ENCODE measurements at regions not wholly inside any gene's neighbourhood (a gene's known extent, or its start where the extent isn't known, plus 50 kb on each side); places are given as distances from the start of the nearest gene placed in this dataset.

GRCh38 chrX:74132280-74132679 is 171.7 kb upstream of the ZCCHC13 start:
- intact Hi-C loops (cut with micrococcal nuclease), result loop anchor here (10.0 kb wide), 1 partner anchor 213 kb away; no protein-coding TSS in a partner anchor
- no peak overlapping the region for H3K9ac ChIP-seq (ENCODE audit: low read length)
- Mint-ChIP-seq H3K27ac (no peak overlapping the region), H3K4me1 (no peaks in the 10 kb centered on the region), H3K9me3 (ENCODE audit: insufficient read depth) (no peaks in the 10 kb centered on the region), H3K4me3 (no peak overlapping the region), H3K27me3 (no peaks in the 10 kb centered on the region)
- H3K4me1 ChIP-seq (ENCODE audit: control insufficient read depth in 2 of 2, insufficient read depth in 2 of 2, low read length in 2 of 2), result no peaks in the 10 kb centered on the region
- DNase-seq, result no peak
- H3K9me3 ChIP-seq (ENCODE audit: control extremely low read depth in 1 of 3, control insufficient read depth in 2 of 3, insufficient read depth in 1 of 3, low read length in 2 of 3), result no peaks in the 10 kb centered on the region
- POLR2A ChIA-PET, result no interaction called here
- no peaks in the 10 kb centered on the region for H4K20me1 ChIP-seq (ENCODE audit: control insufficient read depth, insufficient read depth, low read length, poor library complexity, severe bottlenecking)
- CTCF ChIA-PET, result interaction anchor here (0.7 to 2.9 kb wide), 2 partner anchors 277 to 931 kb away, joined by 3 to 18 read pairs; no protein-coding TSS in a partner anchor
- no peak overlapping the region for H3K4me2 ChIP-seq (replicated peaks; ENCODE audit: low read depth, low read length, poor library complexity, severe bottlenecking)
- 50% methylated on average over 2 of the region's 4 CpGs for WGBS (ENCODE audit: insufficient coverage)
- ATAC-seq (ENCODE audit: low read depth), result no peak
- TF ChIP-seq CTCF (IDR thresholded peaks at IDR 0.05), result no peak
- TF ChIP-seq EZH2 (IDR thresholded peaks at IDR 0.05; ENCODE audit: borderline replicate concordance, insufficient read depth, low read depth, low read length, poor library complexity, severe bottlenecking), result no peak
- H2AFZ ChIP-seq (ENCODE audit: insufficient read depth, low read depth, low read length, poor library complexity, severe bottlenecking), result no peak overlapping the region
- no peak overlapping the region for H3K4me3 ChIP-seq (ENCODE audit: control extremely low read depth in 1 of 5, extremely low read depth in 1 of 5, insufficient read depth in 1 of 5, low read depth in 2 of 5, low read length in 4 of 5)
- H3K36me3 ChIP-seq (replicated peaks in 1 of 2; ENCODE audit: control extremely low read depth in 1 of 2, control insufficient read depth in 1 of 2, extremely low read depth in 1 of 2, insufficient read depth in 2 of 2, low read length in 1 of 2), result no peaks in the 10 kb centered on the region
- H3K27me3 ChIP-seq (replicated peaks in 1 of 4; ENCODE audit: control extremely low read depth in 1 of 4, control insufficient read depth in 3 of 4, insufficient read depth in 4 of 4, low read length in 3 of 4), result no peaks in the 10 kb centered on the region
- no peaks in the 10 kb centered on the region for H3K79me2 ChIP-seq (ENCODE audit: control insufficient read depth, insufficient read depth, low read length)
- no peak overlapping the region for H3K27ac ChIP-seq (ENCODE audit: low read length in 2 of 2)

DNA sequence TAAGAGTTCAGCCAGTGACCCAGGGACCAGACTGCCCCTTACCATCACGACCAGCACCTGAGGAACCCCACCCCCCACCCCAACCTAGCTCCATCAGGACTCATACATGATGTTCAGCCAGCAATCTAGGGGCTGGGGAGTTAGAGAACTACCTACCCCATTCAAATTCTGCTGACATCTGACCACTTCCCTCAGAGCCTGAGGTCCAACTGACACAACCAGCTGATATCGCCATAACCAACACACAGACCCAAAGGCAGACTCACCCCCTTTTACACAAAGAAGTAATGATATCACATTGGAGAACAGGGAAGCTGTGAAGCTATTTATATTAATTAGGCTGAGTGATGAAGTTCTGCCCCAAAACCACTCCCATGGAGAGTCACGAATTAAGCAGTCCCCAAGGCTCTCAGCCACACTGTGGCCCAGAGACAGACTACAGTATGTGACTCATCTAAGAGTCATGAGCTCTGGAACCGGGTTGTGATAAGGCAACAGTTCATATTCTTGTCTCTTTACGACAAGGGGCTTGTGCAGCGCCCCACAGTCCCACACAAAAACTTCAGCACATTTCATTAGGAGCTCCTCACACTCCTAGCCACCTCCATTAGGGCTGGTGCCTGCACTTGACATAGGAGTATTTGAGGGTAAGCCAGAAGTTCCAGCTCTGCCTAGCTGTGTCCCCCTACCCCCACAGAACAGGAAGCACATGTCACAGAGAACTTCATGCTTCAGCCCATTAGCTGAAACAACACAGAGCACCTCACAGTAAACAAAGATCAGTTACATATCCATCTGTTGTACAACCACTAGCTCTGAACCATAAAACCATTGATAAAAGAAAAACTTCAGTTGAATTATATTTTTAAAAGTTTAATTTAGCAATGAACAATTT is 184.7 kb upstream of the ZCCHC13 start:
- intact Hi-C loops (cut with micrococcal nuclease), result no loop called here
- no CpG with 5 or more reads among the region's 6 CpGs for WGBS (ENCODE audit: insufficient coverage)
- no peaks in the 10 kb centered on the region for H3K9me3 Mint-ChIP-seq (ENCODE audit: insufficient read depth)
- no peaks in the 10 kb centered on the region for H4K20me1 ChIP-seq (ENCODE audit: control insufficient read depth, insufficient read depth, low read length, poor library complexity, severe bottlenecking)
- no peak overlapping the region for H2AFZ ChIP-seq (ENCODE audit: insufficient read depth, low read depth, low read length, poor library complexity, severe bottlenecking)
- POLR2A ChIA-PET, result no interaction called here
- H3K9ac ChIP-seq (ENCODE audit: low read length), result no peak overlapping the region
- H3K4me3 ChIP-seq (ENCODE audit: control extremely low read depth in 1 of 5, extremely low read depth in 1 of 5, insufficient read depth in 1 of 5, low read depth in 2 of 5, low read length in 4 of 5), result no peak overlapping the region
- H3K4me1 Mint-ChIP-seq, result no peaks in the 10 kb centered on the region
- H3K79me2 ChIP-seq (ENCODE audit: control insufficient read depth, insufficient read depth, low read length), result no peaks in the 10 kb centered on the region
- no peak overlapping the region for H3K4me2 ChIP-seq (replicated peaks; ENCODE audit: low read depth, low read length, poor library complexity, severe bottlenecking)
- no peak overlapping the region for H3K4me3 Mint-ChIP-seq
- no peak overlapping the region for H3K27ac ChIP-seq (ENCODE audit: low read length in 2 of 2)
- DNase-seq (no peak), ATAC-seq (ENCODE audit: low read depth) (no peak)
- H3K27ac Mint-ChIP-seq, result no peak overlapping the region
- CTCF ChIA-PET, result no interaction called here
- no peaks in the 10 kb centered on the region for H3K27me3 Mint-ChIP-seq
- H3K4me1 ChIP-seq (ENCODE audit: control insufficient read depth in 2 of 2, insufficient read depth in 2 of 2, low read length in 2 of 2), result no peaks in the 10 kb centered on the region
- H3K36me3 ChIP-seq (replicated peaks in 1 of 2; ENCODE audit: control extremely low read depth in 1 of 2, control insufficient read depth in 1 of 2, extremely low read depth in 1 of 2, insufficient read depth in 2 of 2, low read length in 1 of 2), result no peaks in the 10 kb centered on the region
- no peaks in the 10 kb centered on the region for H3K9me3 ChIP-seq (ENCODE audit: control extremely low read depth in 1 of 3, control insufficient read depth in 2 of 3, insufficient read depth in 1 of 3, low read length in 2 of 3)
- TF ChIP-seq EZH2 (IDR thresholded peaks at IDR 0.05; ENCODE audit: borderline replicate concordance, insufficient read depth, low read depth, low read length, poor library complexity, severe bottlenecking) (no peak), CTCF (IDR thresholded peaks at IDR 0.05) (no peak)
- H3K27me3 ChIP-seq (replicated peaks in 1 of 4; ENCODE audit: control extremely low read depth in 1 of 4, control insufficient read depth in 3 of 4, insufficient read depth in 4 of 4, low read length in 3 of 4), result no peaks in the 10 kb centered on the region
